Embryonic facial prominence (tissue), 1 donor: ENCODE measurements at regions not wholly inside any gene's neighbourhood (a gene's known extent, or its start where the extent isn't known, plus 50 kb on each side); places are given as distances from the start of the nearest gene placed in this dataset.
"Not testable (repeated sequence)": the region's sequence is repeated elsewhere in the genome, so short reads cannot be mapped to it uniquely, and the experiment has no call there.

Source experiments
- DNase-seq: peaks from one replicate; pipeline ENCODE4 v3.0.0-alpha.2; 2016; ENCODE audit errors: extremely low spot score

- DNase-seq: not testable (repeated sequence)
These were observed 338.3 kb upstream of the PLGLB2 start for GRCh38 chr2:87409601-87410000.

- not testable (repeated sequence) for DNase-seq
These were observed 337.5 kb upstream of the PLGLB2 start for GRCh38 chr2:87410371-87410770.

GRCh38 chr2:87412036-87412820 lies 335.7 kb upstream of the PLGLB2 start:
- not testable (repeated sequence) for DNase-seq

GRCh38 chr2:87414331-87414730 lies 333.6 kb upstream of the PLGLB2 start:
- not testable (repeated sequence) for DNase-seq

- not testable (repeated sequence) for DNase-seq
These were observed 332.9 kb upstream of the PLGLB2 start for GRCh38 chr2:87414795-87415570.

- DNase-seq: not testable (repeated sequence)
These were observed 332.2 kb upstream of the PLGLB2 start for GRCh38 chr2:87415586-87416265.

GRCh38 chr2:87416266-87416592 lies 331.7 kb upstream of the PLGLB2 start:
- not testable (repeated sequence) for DNase-seq

GRCh38 chr2:87417147-87417546 lies 330.7 kb upstream of the PLGLB2 start:
- DNase-seq: not testable (repeated sequence)

GRCh38 chr2:87417742-87418567 lies 329.9 kb upstream of the PLGLB2 start:
- DNase-seq: not testable (repeated sequence)

- not testable (repeated sequence) for DNase-seq
These were observed 328.8 kb upstream of the PLGLB2 start for GRCh38 chr2:87418823-87419822.

- DNase-seq: not testable (repeated sequence)
These were observed 327.9 kb upstream of the PLGLB2 start for GRCh38 chr2:87419980-87420379.

GRCh38 chr2:87420954-87421353 lies 326.9 kb upstream of the PLGLB2 start:
- DNase-seq: not testable (repeated sequence)

- not testable (repeated sequence) for DNase-seq
These were observed 323.8 kb upstream of the PLGLB2 start for GRCh38 chr2:87423796-87424762.

GRCh38 chr2:87424763-87425154 lies 323.1 kb upstream of the PLGLB2 start:
- DNase-seq: not testable (repeated sequence)

- DNase-seq: not testable (repeated sequence)
These were observed 322.7 kb upstream of the PLGLB2 start for GRCh38 chr2:87425191-87425590.

GRCh38 chr2:87425717-87426116 lies 322.2 kb upstream of the PLGLB2 start:
- DNase-seq: not testable (repeated sequence)

GRCh38 chr2:87428452-87429130 lies 319.3 kb upstream of the PLGLB2 start:
- DNase-seq: not testable (repeated sequence)

GRCh38 chr2:87429206-87429930 lies 318.5 kb upstream of the PLGLB2 start:
- DNase-seq: not testable (repeated sequence)
